ENCODE measurements at regions not wholly inside any gene's neighbourhood (a gene's known extent, or its start where the extent isn't known, plus 50 kb on each side); places are given as distances from the start of the nearest gene placed in this dataset.

- Histone ChIP-seq H3K27me3 (ENCODE audit: insufficient read depth, poor library complexity, severe bottlenecking) (no peaks in the 10 kb centered on the region), H3K4me3 (replicated peaks; ENCODE audit: insufficient read depth, low read length) (no peak overlapping the region), H3K27ac (replicated peaks) (no peak overlapping the region)
- no peak for TF ChIP-seq POLR2AphosphoS5 (IDR thresholded peaks at IDR 0.05; ENCODE audit: low read depth)
- no peak for TF ChIP-seq GABPA (IDR thresholded peaks at IDR 0.05; ENCODE audit: low read depth)
- TF ChIP-seq, protein P1, sequence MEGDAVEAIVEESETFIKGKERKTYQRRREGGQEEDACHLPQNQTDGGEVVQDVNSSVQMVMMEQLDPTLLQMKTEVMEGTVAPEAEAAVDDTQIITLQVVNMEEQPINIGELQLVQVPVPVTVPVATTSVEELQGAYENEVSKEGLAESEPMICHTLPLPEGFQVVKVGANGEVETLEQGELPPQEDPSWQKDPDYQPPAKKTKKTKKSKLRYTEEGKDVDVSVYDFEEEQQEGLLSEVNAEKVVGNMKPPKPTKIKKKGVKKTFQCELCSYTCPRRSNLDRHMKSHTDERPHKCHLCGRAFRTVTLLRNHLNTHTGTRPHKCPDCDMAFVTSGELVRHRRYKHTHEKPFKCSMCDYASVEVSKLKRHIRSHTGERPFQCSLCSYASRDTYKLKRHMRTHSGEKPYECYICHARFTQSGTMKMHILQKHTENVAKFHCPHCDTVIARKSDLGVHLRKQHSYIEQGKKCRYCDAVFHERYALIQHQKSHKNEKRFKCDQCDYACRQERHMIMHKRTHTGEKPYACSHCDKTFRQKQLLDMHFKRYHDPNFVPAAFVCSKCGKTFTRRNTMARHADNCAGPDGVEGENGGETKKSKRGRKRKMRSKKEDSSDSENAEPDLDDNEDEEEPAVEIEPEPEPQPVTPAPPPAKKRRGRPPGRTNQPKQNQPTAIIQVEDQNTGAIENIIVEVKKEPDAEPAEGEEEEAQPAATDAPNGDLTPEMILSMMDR (IDR thresholded peaks at IDR 0.05; ENCODE audit: insufficient read depth, low read length) = no peak
- TF ChIP-seq REST (IDR thresholded peaks at IDR 0.05; ENCODE audit: insufficient replicate concordance, low read depth) = no peak
- no peak for TF ChIP-seq SPI1 (IDR thresholded peaks at IDR 0.05; ENCODE audit: borderline replicate concordance, low read depth)
- no peak for DNase-seq (ENCODE audit: low read depth in 1 of 2, low spot score in 1 of 2)
These were observed 164.4 kb downstream of the SCG2 start for GRCh38 chr2:223437788-223438187.

- no peaks in the 10 kb centered on the region for H3K27me3 ChIP-seq (ENCODE audit: insufficient read depth, poor library complexity, severe bottlenecking)
- TF ChIP-seq, protein P1 (IDR thresholded peaks at IDR 0.05; ENCODE audit: insufficient read depth, low read length) = no peak
- TF ChIP-seq GABPA (IDR thresholded peaks at IDR 0.05; ENCODE audit: low read depth) = no peak
- no peak for TF ChIP-seq SPI1 (IDR thresholded peaks at IDR 0.05; ENCODE audit: borderline replicate concordance, low read depth)
- TF ChIP-seq POLR2AphosphoS5 (IDR thresholded peaks at IDR 0.05; ENCODE audit: low read depth) = no peak
- TF ChIP-seq REST (IDR thresholded peaks at IDR 0.05; ENCODE audit: insufficient replicate concordance, low read depth) = no peak
- no peak for DNase-seq (ENCODE audit: low read depth in 1 of 2, low spot score in 1 of 2)
- no peak overlapping the region for H3K27ac ChIP-seq (replicated peaks)
- H3K4me3 ChIP-seq (replicated peaks; ENCODE audit: insufficient read depth, low read length) = no peak overlapping the region
These were observed 163.0 kb downstream of the SCG2 start for GRCh38 chr2:223439184-223439583.

DNA sequence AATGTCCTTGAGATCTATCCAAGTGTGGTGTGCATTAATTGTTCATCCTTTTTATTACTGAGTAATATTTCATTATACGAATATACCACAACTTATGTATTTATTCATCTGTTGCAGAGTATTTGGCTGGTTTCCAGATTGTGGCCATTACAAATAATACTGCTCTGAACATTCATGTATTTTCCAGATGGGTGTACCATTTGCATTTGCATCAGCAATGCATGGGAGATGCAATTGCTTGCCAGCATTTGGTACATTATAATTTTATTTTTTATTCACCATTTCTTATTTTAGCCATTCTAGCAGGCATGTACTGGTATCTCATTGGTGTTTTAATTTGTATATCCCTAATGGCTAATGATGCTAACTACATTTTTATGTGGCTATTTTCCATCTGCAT is 162.4 kb downstream of the SCG2 start:
- H3K27me3 ChIP-seq (ENCODE audit: insufficient read depth, poor library complexity, severe bottlenecking) = no peaks in the 10 kb centered on the region
- DNase-seq (ENCODE audit: low read depth in 1 of 2, low spot score in 1 of 2) = no peak
- TF ChIP-seq SPI1 (IDR thresholded peaks at IDR 0.05; ENCODE audit: borderline replicate concordance, low read depth) = no peak
- TF ChIP-seq, protein P1 (IDR thresholded peaks at IDR 0.05; ENCODE audit: insufficient read depth, low read length) = no peak
- no peak for TF ChIP-seq POLR2AphosphoS5 (IDR thresholded peaks at IDR 0.05; ENCODE audit: low read depth)
- TF ChIP-seq REST (IDR thresholded peaks at IDR 0.05; ENCODE audit: insufficient replicate concordance, low read depth) = no peak
- no peak for TF ChIP-seq GABPA (IDR thresholded peaks at IDR 0.05; ENCODE audit: low read depth)
- no peak overlapping the region for H3K4me3 ChIP-seq (replicated peaks; ENCODE audit: insufficient read depth, low read length)
- H3K27ac ChIP-seq (replicated peaks) = no peak overlapping the region
